GM18505 (cell line): ENCODE measurements at regions not wholly inside any gene's neighbourhood (a gene's known extent, or its start where the extent isn't known, plus 50 kb on each side); places are given as distances from the start of the nearest gene placed in this dataset.
"Not testable (repeated sequence)": the region's sequence is repeated elsewhere in the genome, so short reads cannot be mapped to it uniquely, and the experiment has no call there.

Experiments
- ATAC-seq: cut with Tn5 transposase; IDR thresholded peaks from one replicate; pipeline ENCODE4 v1.9.1; 2021; ENCODE audit not compliant: unreplicated experiment
- POLR2A ChIP-seq: IDR thresholded peaks from 4 replicates; pipeline ENCODE4 v1.6.1; 2011; ENCODE audit warnings: borderline replicate concordance; ENCODE audit not compliant: insufficient read depth, insufficient read length; ENCODE audit errors: extremely low read depth

GRCh38 chr6:106790935-106791334 is 161.6 kb downstream of the QRSL1 start:
- no peak for ATAC-seq
- TF ChIP-seq POLR2A: no peak

- ATAC-seq: no peak
- TF ChIP-seq POLR2A: no peak
Observed at GRCh38 chr6:106790149-106790770, 160.9 kb downstream of the QRSL1 start.

- ATAC-seq: no peak
- TF ChIP-seq POLR2A: no peak
Observed at GRCh38 chr6:106789428-106790148, 160.2 kb downstream of the QRSL1 start.

GRCh38 chr6:106788761-106789160 is 159.4 kb downstream of the QRSL1 start:
- ATAC-seq: no peak
- no peak for TF ChIP-seq POLR2A

- TF ChIP-seq POLR2A: no peak
- ATAC-seq: no peak
Observed at GRCh38 chr6:106787327-106788196, 158.2 kb downstream of the QRSL1 start.

GRCh38 chr6:106785298-106785697 is 155.9 kb downstream of the QRSL1 start:
- ATAC-seq: no peak
- TF ChIP-seq POLR2A: no peak

- no peak for ATAC-seq
- TF ChIP-seq POLR2A: no peak
Observed at GRCh38 chr6:106783640-106784566, 154.5 kb downstream of the QRSL1 start.

- TF ChIP-seq POLR2A: no peak
- no peak for ATAC-seq
Observed at GRCh38 chr6:106782536-106783285, 153.3 kb downstream of the QRSL1 start.

- not testable (repeated sequence) for ATAC-seq
Observed at GRCh38 chr6:106779552-106779951, 150.2 kb downstream of the QRSL1 start.

GRCh38 chr6:106778943-106779342 is 149.6 kb downstream of the QRSL1 start:
- TF ChIP-seq POLR2A: no peak
- ATAC-seq: no peak

- no peak for ATAC-seq
- TF ChIP-seq POLR2A: no peak
Observed at GRCh38 chr6:106773996-106774629, 144.7 kb downstream of the QRSL1 start.

- no peak for TF ChIP-seq POLR2A
Observed at GRCh38 chr6:106773522-106773921, 144.1 kb downstream of the QRSL1 start.

More at GRCh38 chr6:106773522-106773921, 144.1 kb downstream of the QRSL1 start:
- no peak for ATAC-seq
